Uterus (tissue), 2 donors: ENCODE measurements at regions not wholly inside any gene's neighbourhood (a gene's known extent, or its start where the extent isn't known, plus 50 kb on each side); places are given as distances from the start of the nearest gene placed in this dataset.

Experiments
- POLR2A ChIP-seq, 2 donors: fragments of 450-650 bp; IDR thresholded peaks; one replicate each; pipeline ENCODE4 v1.6.1; 2016; ENCODE audit warnings: antibody characterized with exemption in 2 of 2, mild to moderate bottlenecking in 1 of 2, moderate library complexity in 1 of 2
- TF ChIP-seq, protein P1 (sequence below), 4 experiments: fragments of 200-600 bp in 2 of 4; fragments of 450-650 bp in 2 of 4; sonication (generic) in 2 of 4; IDR thresholded peaks; one replicate each; pipeline ENCODE4 v1.5.1; 2016 to 2019; ENCODE audit warnings: antibody characterized with exemption in 4 of 4, mild to moderate bottlenecking in 2 of 4, moderate library complexity in 1 of 4

GRCh38 chr14:56482310-56482911 lies 97.2 kb upstream of the TMEM260 start:
- no peak for TF ChIP-seq POLR2A (IDR thresholded peaks at IDR 0.05)
- TF ChIP-seq, protein P1, sequence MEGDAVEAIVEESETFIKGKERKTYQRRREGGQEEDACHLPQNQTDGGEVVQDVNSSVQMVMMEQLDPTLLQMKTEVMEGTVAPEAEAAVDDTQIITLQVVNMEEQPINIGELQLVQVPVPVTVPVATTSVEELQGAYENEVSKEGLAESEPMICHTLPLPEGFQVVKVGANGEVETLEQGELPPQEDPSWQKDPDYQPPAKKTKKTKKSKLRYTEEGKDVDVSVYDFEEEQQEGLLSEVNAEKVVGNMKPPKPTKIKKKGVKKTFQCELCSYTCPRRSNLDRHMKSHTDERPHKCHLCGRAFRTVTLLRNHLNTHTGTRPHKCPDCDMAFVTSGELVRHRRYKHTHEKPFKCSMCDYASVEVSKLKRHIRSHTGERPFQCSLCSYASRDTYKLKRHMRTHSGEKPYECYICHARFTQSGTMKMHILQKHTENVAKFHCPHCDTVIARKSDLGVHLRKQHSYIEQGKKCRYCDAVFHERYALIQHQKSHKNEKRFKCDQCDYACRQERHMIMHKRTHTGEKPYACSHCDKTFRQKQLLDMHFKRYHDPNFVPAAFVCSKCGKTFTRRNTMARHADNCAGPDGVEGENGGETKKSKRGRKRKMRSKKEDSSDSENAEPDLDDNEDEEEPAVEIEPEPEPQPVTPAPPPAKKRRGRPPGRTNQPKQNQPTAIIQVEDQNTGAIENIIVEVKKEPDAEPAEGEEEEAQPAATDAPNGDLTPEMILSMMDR (IDR thresholded peaks at IDR 0.05), result no peak
